Mesendoderm (in vitro differentiated cells): ENCODE measurements at regions not wholly inside any gene's neighbourhood (a gene's known extent, or its start where the extent isn't known, plus 50 kb on each side); places are given as distances from the start of the nearest gene placed in this dataset.
"Not testable (repeated sequence)": the region's sequence is repeated elsewhere in the genome, so short reads cannot be mapped to it uniquely, and the experiment has no call there.

Experiments
- DNase-seq: peaks from one replicate; pipeline ENCODE4 v3.0.0; 2013
- H2AK5ac ChIP-seq: 2 replicates; pipeline ENCODE4 v1.6.1; 2013; ENCODE audit warnings: low read length, inconsistent platforms
- H2BK120ac ChIP-seq: 2 replicates; pipeline ENCODE4 v1.6.1; 2013; ENCODE audit warnings: low read depth, mild to moderate bottlenecking, low read length, moderate library complexity, mixed read lengths
- H2BK15ac ChIP-seq: replicated peaks from 2 replicates; pipeline ENCODE4 v1.6.1; 2013; ENCODE audit warnings: low read depth, mild to moderate bottlenecking, moderate library complexity
- H2BK5ac ChIP-seq: 2 replicates; pipeline ENCODE4 v1.6.1; 2013; ENCODE audit warnings: low read length, inconsistent platforms
- H3K18ac ChIP-seq: 2 replicates; pipeline ENCODE4 v1.6.1; 2013; ENCODE audit warnings: mild to moderate bottlenecking, low read length, mixed read lengths
- H3K23ac ChIP-seq: one replicate; pipeline ENCODE4 v1.6.1; 2013; ENCODE audit warnings: low read length
- H3K27ac ChIP-seq: 2 replicates; pipeline ENCODE4 v1.5.1; 2013; ENCODE audit warnings: low read depth, mild to moderate bottlenecking, inconsistent platforms, low read length, moderate library complexity
- H3K27me3 ChIP-seq: 2 replicates; pipeline ENCODE4 v1.6.1; 2013; ENCODE audit warnings: low read length, control low read depth, mild to moderate bottlenecking, inconsistent platforms; ENCODE audit not compliant: insufficient read depth, poor library complexity
- H3K36me3 ChIP-seq: 2 replicates; pipeline ENCODE4 v1.6.1; 2013; ENCODE audit warnings: low read length, inconsistent platforms; ENCODE audit not compliant: control insufficient read depth, insufficient read depth
- H3K4ac ChIP-seq: one replicate; pipeline ENCODE4 v1.6.1; 2013; ENCODE audit warnings: low read depth, mild to moderate bottlenecking, low read length, moderate library complexity
- H3K4me1 ChIP-seq: 2 replicates; pipeline ENCODE4 v1.6.1; 2013; ENCODE audit warnings: low read depth, low read length, inconsistent platforms; ENCODE audit not compliant: control insufficient read depth
- H3K4me2 ChIP-seq: 2 replicates; pipeline ENCODE4 v1.6.1; 2013; ENCODE audit warnings: low read length
- H3K4me3 ChIP-seq: 2 replicates; pipeline ENCODE4 v1.5.1; 2013; ENCODE audit warnings: mild to moderate bottlenecking, low read length
- H3K56ac ChIP-seq: one replicate; pipeline ENCODE4 v1.6.1; 2013; ENCODE audit warnings: low read length
- H3K79me1 ChIP-seq: 2 replicates; pipeline ENCODE4 v1.6.1; 2013; ENCODE audit warnings: low read length, inconsistent platforms
- H3K79me2 ChIP-seq: 2 replicates; pipeline ENCODE4 v1.6.1; 2013; ENCODE audit warnings: mild to moderate bottlenecking, low read length; ENCODE audit not compliant: control insufficient read depth, insufficient read depth
- H3K9ac ChIP-seq: 2 replicates; pipeline ENCODE4 v1.6.1; 2013; ENCODE audit warnings: low read length, inconsistent platforms
- H4K5ac ChIP-seq: one replicate; pipeline ENCODE4 v1.6.1; 2013; ENCODE audit warnings: low read length
- H4K8ac ChIP-seq: one replicate; pipeline ENCODE4 v1.6.1; 2013; ENCODE audit warnings: low read depth, mild to moderate bottlenecking, control low read depth, low read length, moderate library complexity
- WGBS: extraction: QIAGEN DNeasy Blood & Tissue Kit; methylation state at CpG from one replicate; pipeline ENCODE4 v1.1.7; 2013; ENCODE audit warnings: low lambda C conversion rate, missing lambda C conversion rate; ENCODE audit not compliant: insufficient coverage; ENCODE audit errors: extremely low coverage; 5-methylcytosine and 5-hydroxymethylcytosine counted together

GRCh38 chr1:119210296-119210649 is 69.8 kb upstream of the WARS2 start:
- Histone ChIP-seq H3K79me2 (no peaks in the 10 kb centered on the region), H3K79me1 (no peaks in the 10 kb centered on the region), H4K5ac (no peak overlapping the region), H3K4me1 (no peaks in the 10 kb centered on the region), H3K27me3 (no peaks in the 10 kb centered on the region), H3K27ac (no peak overlapping the region), H3K4me3 (no peak overlapping the region), H2BK120ac (no peak overlapping the region), H3K4ac (no peak overlapping the region), H3K36me3 (no peaks in the 10 kb centered on the region), H2BK15ac (no peak overlapping the region), H4K8ac (no peak overlapping the region), H2BK5ac (no peak overlapping the region), H3K4me2 (no peak overlapping the region), H2AK5ac (no peak overlapping the region), H3K23ac (no peak overlapping the region), H3K56ac (no peak overlapping the region), H3K9ac (no peak overlapping the region), H3K18ac (no peak overlapping the region)
- WGBS, result no CpG with 5 or more reads among the region's 1 CpG
- no peak for DNase-seq

- H2BK120ac ChIP-seq, H3K27ac ChIP-seq, H3K4me1 ChIP-seq, DNase-seq, H3K23ac ChIP-seq, H4K5ac ChIP-seq, H4K8ac ChIP-seq, H3K36me3 ChIP-seq, H2BK15ac ChIP-seq, H3K4me2 ChIP-seq, H3K79me2 ChIP-seq, H3K79me1 ChIP-seq, H3K4me3 ChIP-seq, H2BK5ac ChIP-seq, H3K4ac ChIP-seq, H3K27me3 ChIP-seq, H3K18ac ChIP-seq, H3K56ac ChIP-seq, H3K9ac ChIP-seq, H2AK5ac ChIP-seq: not testable (repeated sequence)
- WGBS, result no CpG with 5 or more reads among the region's 1 CpG
These were observed 72.8 kb upstream of the WARS2 start for GRCh38 chr1:119213213-119213612.

- not testable (repeated sequence) for H3K9ac ChIP-seq, H4K8ac ChIP-seq, H3K27me3 ChIP-seq, H3K36me3 ChIP-seq, H4K5ac ChIP-seq, H3K4me3 ChIP-seq, H3K4ac ChIP-seq, H3K79me1 ChIP-seq, H3K18ac ChIP-seq, H3K4me2 ChIP-seq, H2BK15ac ChIP-seq, H3K27ac ChIP-seq, H2AK5ac ChIP-seq, H3K23ac ChIP-seq, H3K56ac ChIP-seq, H3K79me2 ChIP-seq, H2BK120ac ChIP-seq, H2BK5ac ChIP-seq, H3K4me1 ChIP-seq, DNase-seq
- whole genome bisulfite sequencing, result no CpG with 5 or more reads among the region's 6 CpGs
These were observed 74.5 kb upstream of the WARS2 start for GRCh38 chr1:119214961-119215360.

- Histone ChIP-seq H3K27ac (no peak overlapping the region), H2BK120ac (no peak overlapping the region), H3K79me2 (no peaks in the 10 kb centered on the region), H3K4me2 (no peak overlapping the region), H3K56ac (no peak overlapping the region), H3K27me3 (no peaks in the 10 kb centered on the region), H3K23ac (no peak overlapping the region), H2BK5ac (no peak overlapping the region), H2BK15ac (no peak overlapping the region), H2AK5ac (no peak overlapping the region), H4K5ac (no peak overlapping the region), H3K9ac (no peak overlapping the region), H3K4ac (no peak overlapping the region), H3K4me3 (no peak overlapping the region), H4K8ac (no peak overlapping the region), H3K4me1 (no peaks in the 10 kb centered on the region), H3K36me3 (no peaks in the 10 kb centered on the region), H3K79me1 (no peaks in the 10 kb centered on the region), H3K18ac (no peak overlapping the region)
- no peak for DNase-seq
These were observed 76.9 kb upstream of the WARS2 start for GRCh38 chr1:119217309-119217828.

- no peak for DNase-seq
- Histone ChIP-seq H2AK5ac (no peak overlapping the region), H2BK120ac (no peak overlapping the region), H3K4me2 (no peak overlapping the region), H3K27ac (no peak overlapping the region), H2BK15ac (no peak overlapping the region), H3K56ac (no peak overlapping the region), H3K4me1 (no peaks in the 10 kb centered on the region), H3K4me3 (no peak overlapping the region), H3K4ac (no peak overlapping the region), H3K27me3 (no peaks in the 10 kb centered on the region), H3K79me2 (no peaks in the 10 kb centered on the region), H3K36me3 (no peaks in the 10 kb centered on the region), H3K9ac (no peak overlapping the region), H3K18ac (no peak overlapping the region), H4K8ac (no peak overlapping the region), H3K23ac (no peak overlapping the region), H4K5ac (no peak overlapping the region), H2BK5ac (no peak overlapping the region), H3K79me1 (no peaks in the 10 kb centered on the region)
- WGBS, result no CpG with 5 or more reads among the region's 4 CpGs
These were observed 79.3 kb upstream of the WARS2 start for GRCh38 chr1:119219711-119220110.

- H3K79me2 ChIP-seq, result no peaks in the 10 kb centered on the region
- H3K36me3 ChIP-seq, result no peaks in the 10 kb centered on the region
- H3K56ac ChIP-seq, result no peak overlapping the region
- no peak overlapping the region for H3K4me2 ChIP-seq
- no peak overlapping the region for H2BK5ac ChIP-seq
- no peak overlapping the region for H4K8ac ChIP-seq
- no peak overlapping the region for H4K5ac ChIP-seq
- H3K23ac ChIP-seq, result no peak overlapping the region
- no peak overlapping the region for H3K4me3 ChIP-seq
- no peak overlapping the region for H3K9ac ChIP-seq
- no peak overlapping the region for H3K4ac ChIP-seq
- H2AK5ac ChIP-seq, result no peak overlapping the region
- DNase-seq, result no peak
- H3K27ac ChIP-seq, result no peak overlapping the region
- H2BK120ac ChIP-seq, result no peak overlapping the region
- H3K27me3 ChIP-seq, result no peaks in the 10 kb centered on the region
- no peak overlapping the region for H2BK15ac ChIP-seq
- H3K18ac ChIP-seq, result no peak overlapping the region
- no peaks in the 10 kb centered on the region for H3K4me1 ChIP-seq
- H3K79me1 ChIP-seq, result no peaks in the 10 kb centered on the region
These were observed 80.5 kb upstream of the WARS2 start for GRCh38 chr1:119220991-119221390.
